ENCODE measurements at regions not wholly inside any gene's neighbourhood (a gene's known extent, or its start where the extent isn't known, plus 50 kb on each side); places are given as distances from the start of the nearest gene placed in this dataset.

- no peaks in the 10 kb centered on the region for H3K27me3 ChIP-seq (ENCODE audit: insufficient read depth)
- no peaks in the 10 kb centered on the region for H3F3A ChIP-seq (replicated peaks; ENCODE audit: low read depth)
- H2AFZ ChIP-seq = no peak overlapping the region
- H3K4me1 ChIP-seq (ENCODE audit: insufficient read depth) = no peaks in the 10 kb centered on the region
- no peak for TF ChIP-seq STAT1 (IDR thresholded peaks at IDR 0.05; ENCODE audit: unreplicated experiment)
- TF ChIP-seq POLR2AphosphoS5 (IDR thresholded peaks at IDR 0.05; ENCODE audit: low read depth) = no peak
- TF ChIP-seq NANOG (IDR thresholded peaks at IDR 0.05; ENCODE audit: borderline replicate concordance) = no peak
- no peak for TF ChIP-seq CREB1 (CRISPR knock-in tag; IDR thresholded peaks at IDR 0.05; ENCODE audit: low read depth)
- no peak for TF ChIP-seq EZH2phosphoT487 (IDR thresholded peaks at IDR 0.05; ENCODE audit: unreplicated experiment)
- TF ChIP-seq EZH2 (IDR thresholded peaks at IDR 0.05; ENCODE audit: low read depth, unreplicated experiment) = no peak
- TF ChIP-seq ZNF331 (CRISPR knock-in tag; IDR thresholded peaks at IDR 0.05; ENCODE audit: low read depth) = no peak
- no peak for TF ChIP-seq REST (IDR thresholded peaks at IDR 0.05; ENCODE audit: unreplicated experiment)
- no peak for TF ChIP-seq ZNF114 (CRISPR knock-in tag; IDR thresholded peaks at IDR 0.05)
- TF ChIP-seq JUNB (IDR thresholded peaks at IDR 0.05; ENCODE audit: unreplicated experiment) = no peak
- no peak for TF ChIP-seq CTCF (conservative IDR thresholded peaks at IDR 0.05; ENCODE audit: low read depth in 2 of 2)
- no peak for TF ChIP-seq ZNF462 (CRISPR knock-in tag; IDR thresholded peaks at IDR 0.05)
- no peak for TF ChIP-seq ETS1 (IDR thresholded peaks at IDR 0.05)
- Mint-ChIP-seq H3K27me3 (ENCODE audit: insufficient read depth, low read depth, poor library complexity) (peaks cover 5% of the 10 kb centered on the region), H3K27ac (no peak overlapping the region), H3K4me3 (no peak overlapping the region), H3K4me1 (peaks cover 3% of the 10 kb centered on the region; the same call in 2 of the 3 replicates), H3K36me3 (ENCODE audit: low read depth) (peaks cover 9% of the 10 kb centered on the region; the same call in 1 of the 3 replicates), H3K9me3 (peaks cover 3% of the 10 kb centered on the region; the same call in 1 of the 3 replicates)
- no peaks in the 10 kb centered on the region for H4K20me1 ChIP-seq (replicated peaks; ENCODE audit: insufficient read depth)
- H3K4me3 ChIP-seq = no peak overlapping the region
- H3K4me2 ChIP-seq = no peak overlapping the region
- peaks cover 6% of the 10 kb centered on the region; the same call in 1 of the 2 replicates for H3K9me2 ChIP-seq (ENCODE audit: insufficient read depth)
- no peaks in the 10 kb centered on the region for H3K79me2 ChIP-seq (replicated peaks; ENCODE audit: insufficient read depth)
- no peak overlapping the region for H3K27ac ChIP-seq (ENCODE audit: low read depth)
- no peaks in the 10 kb centered on the region for H3K36me3 ChIP-seq (ENCODE audit: insufficient read depth)
- DNase-seq (ENCODE audit: low spot score) = no peak
- ATAC-seq = no peak
Measured at GRCh38 chr2:226283796-226284195, 515.8 kb downstream of the IRS1 start.
